ENCODE measurements at regions not wholly inside any gene's neighbourhood (a gene's known extent, or its start where the extent isn't known, plus 50 kb on each side); places are given as distances from the start of the nearest gene placed in this dataset.

GRCh38 chr5:168123631-168124528 lies 167.6 kb upstream of the WWC1 start:
- Mint-ChIP-seq H3K4me3 (no peak overlapping the region), H3K27ac (no peak overlapping the region), H3K9me3 (no peaks in the 10 kb centered on the region), H3K4me1 (ENCODE audit: low read depth) (peaks cover 6% of the 10 kb centered on the region), H3K36me3 (ENCODE audit: low read depth) (no peaks in the 10 kb centered on the region), H3K27me3 (no peaks in the 10 kb centered on the region)
- DNase-seq (no peak), ATAC-seq (peak; percentile 83)
- intact Hi-C loops (cut with micrococcal nuclease), result no loop called here
- CTCF ChIA-PET, result no interaction called here
- POLR2A ChIA-PET, result no interaction called here
- no peak for TF ChIP-seq CTCF (IDR thresholded peaks at IDR 0.05)

- H3K27ac Mint-ChIP-seq, result no peak overlapping the region
- intact Hi-C loops (cut with micrococcal nuclease), result no loop called here
- H3K4me3 Mint-ChIP-seq, result no peak overlapping the region
- no peaks in the 10 kb centered on the region for H3K27me3 Mint-ChIP-seq
- H3K4me1 Mint-ChIP-seq (ENCODE audit: low read depth), result peaks cover 6% of the 10 kb centered on the region
- TF ChIP-seq CTCF (IDR thresholded peaks at IDR 0.05), result no peak
- no peak for DNase-seq
- no peak for ATAC-seq
- ChIA-PET POLR2A (no interaction called here), CTCF (no interaction called here)
- no peaks in the 10 kb centered on the region for H3K36me3 Mint-ChIP-seq (ENCODE audit: low read depth)
- no peaks in the 10 kb centered on the region for H3K9me3 Mint-ChIP-seq
These were observed 165.8 kb upstream of the WWC1 start for GRCh38 chr5:168125445-168126199.

- Mint-ChIP-seq H3K9me3 (no peaks in the 10 kb centered on the region), H3K4me3 (no peak overlapping the region), H3K36me3 (ENCODE audit: low read depth) (no peaks in the 10 kb centered on the region), H3K4me1 (ENCODE audit: low read depth) (peaks cover 6% of the 10 kb centered on the region), H3K27me3 (no peaks in the 10 kb centered on the region), H3K27ac (no peak overlapping the region)
- ChIA-PET POLR2A (no interaction called here), CTCF (no interaction called here)
- DNase-seq (no peak), ATAC-seq (no peak)
- intact Hi-C loops (cut with micrococcal nuclease), result no loop called here
- no peak for TF ChIP-seq CTCF (IDR thresholded peaks at IDR 0.05)
These were observed 164.8 kb upstream of the WWC1 start for GRCh38 chr5:168126606-168127005.

- Mint-ChIP-seq H3K36me3 (ENCODE audit: low read depth) (no peaks in the 10 kb centered on the region), H3K27ac (no peak overlapping the region), H3K4me1 (ENCODE audit: low read depth) (peaks cover 6% of the 10 kb centered on the region), H3K4me3 (no peak overlapping the region), H3K27me3 (no peaks in the 10 kb centered on the region), H3K9me3 (no peaks in the 10 kb centered on the region)
- no peak for TF ChIP-seq CTCF (IDR thresholded peaks at IDR 0.05)
- DNase-seq (no peak), ATAC-seq (no peak)
- intact Hi-C loops (cut with micrococcal nuclease), result no loop called here
- ChIA-PET POLR2A (no interaction called here), CTCF (interaction anchor here (1.1 kb wide), 1 partner anchor 14 kb away, joined by 3 read pairs; no protein-coding TSS in a partner anchor)
These were observed 163.3 kb upstream of the WWC1 start for GRCh38 chr5:168128111-168128510.

- Mint-ChIP-seq H3K4me3 (no peak overlapping the region), H3K27me3 (no peaks in the 10 kb centered on the region), H3K36me3 (ENCODE audit: low read depth) (no peaks in the 10 kb centered on the region), H3K4me1 (ENCODE audit: low read depth) (peaks cover 6% of the 10 kb centered on the region), H3K9me3 (no peaks in the 10 kb centered on the region), H3K27ac (no peak overlapping the region)
- no peak for TF ChIP-seq CTCF (IDR thresholded peaks at IDR 0.05)
- ChIA-PET CTCF (interaction anchor here (1.1 kb wide), 1 partner anchor 14 kb away, joined by 3 read pairs; no protein-coding TSS in a partner anchor), POLR2A (no interaction called here)
- no peak for ATAC-seq
- intact Hi-C loops (cut with micrococcal nuclease), result no loop called here
- DNase-seq, result no peak
These were observed 162.9 kb upstream of the WWC1 start for GRCh38 chr5:168128557-168128956.

Measured in activated CD8-positive, alpha-beta T cell treated with anti-CD3 and anti-CD28 coated beads for 36 hours (primary cell).